ENCODE measurements at regions not wholly inside any gene's neighbourhood (a gene's known extent, or its start where the extent isn't known, plus 50 kb on each side); places are given as distances from the start of the nearest gene placed in this dataset.

- no peak for DNase-seq (ENCODE audit: low spot score)
Measured at GRCh38 chr2:5491523-5491922, 200.7 kb upstream of the SOX11 start.

GRCh38 chr2:5493256-5493655 is 198.9 kb upstream of the SOX11 start:
- DNase-seq (ENCODE audit: low spot score) = no peak
- TF ChIP-seq CTCF (IDR thresholded peaks at IDR 0.05; ENCODE audit: extremely low read depth, missing control alignments) = no peak

More at GRCh38 chr2:5491523-5491922, 200.7 kb upstream of the SOX11 start:
- no peak for TF ChIP-seq CTCF (IDR thresholded peaks at IDR 0.05; ENCODE audit: extremely low read depth, missing control alignments)

GRCh38 chr2:5494212-5494611 is 198.0 kb upstream of the SOX11 start:
- DNase-seq (ENCODE audit: low spot score) = no peak
- TF ChIP-seq CTCF (IDR thresholded peaks at IDR 0.05; ENCODE audit: extremely low read depth, missing control alignments) = no peak

GRCh38 chr2:5495586-5495985 is 196.6 kb upstream of the SOX11 start:
- no peak for TF ChIP-seq CTCF (IDR thresholded peaks at IDR 0.05; ENCODE audit: extremely low read depth, missing control alignments)

GRCh38 chr2:5497874-5498273 is 194.3 kb upstream of the SOX11 start:
- no peak for DNase-seq (ENCODE audit: low spot score)
- TF ChIP-seq CTCF (IDR thresholded peaks at IDR 0.05; ENCODE audit: extremely low read depth, missing control alignments) = no peak

More at GRCh38 chr2:5495586-5495985, 196.6 kb upstream of the SOX11 start:
- no peak for DNase-seq (ENCODE audit: low spot score)

GRCh38 chr2:5501807-5502206 is 190.4 kb upstream of the SOX11 start:
- TF ChIP-seq CTCF (IDR thresholded peaks at IDR 0.05; ENCODE audit: extremely low read depth, missing control alignments) = no peak
- DNase-seq (ENCODE audit: low spot score) = no peak

GRCh38 chr2:5502385-5502784 is 189.8 kb upstream of the SOX11 start:
- TF ChIP-seq CTCF (IDR thresholded peaks at IDR 0.05; ENCODE audit: extremely low read depth, missing control alignments) = no peak
- no peak for DNase-seq (ENCODE audit: low spot score)

Data from GM20000 (cell line).